Stimulated activated CD4-positive, alpha-beta T cell treated with anti-CD3 and anti-CD28 coated beads, Interleukin-2, amount 100 ng/mL, for 4 hours (primary cell): ENCODE measurements at regions not wholly inside any gene's neighbourhood (a gene's known extent, or its start where the extent isn't known, plus 50 kb on each side); places are given as distances from the start of the nearest gene placed in this dataset.

Experiments
- DNase-seq: peaks from one replicate; pipeline ENCODE4 v3.0.0-alpha.2; 2020; ENCODE audit warnings: low read depth

DNA sequence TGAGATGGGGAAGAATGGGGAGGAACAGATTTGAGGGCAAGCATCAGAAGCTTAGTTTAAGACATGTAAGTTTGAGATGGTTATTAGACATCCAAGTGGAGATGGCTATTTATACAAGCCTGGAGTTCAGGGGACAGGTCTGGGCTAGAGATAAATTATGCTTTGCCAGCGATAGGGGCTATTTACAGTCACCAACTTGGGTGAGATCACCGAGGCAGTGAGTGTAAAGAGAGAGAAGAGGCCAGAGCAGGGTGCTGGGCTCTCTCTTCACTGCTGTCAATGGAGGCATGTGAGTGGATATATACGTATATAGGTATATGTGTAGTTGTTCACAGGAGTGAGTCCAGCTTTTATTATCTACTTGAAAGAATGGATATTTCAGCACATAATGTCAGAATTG lies 81.0 kb downstream of the QPCT start:
- DNase-seq, result no peak

DNA sequence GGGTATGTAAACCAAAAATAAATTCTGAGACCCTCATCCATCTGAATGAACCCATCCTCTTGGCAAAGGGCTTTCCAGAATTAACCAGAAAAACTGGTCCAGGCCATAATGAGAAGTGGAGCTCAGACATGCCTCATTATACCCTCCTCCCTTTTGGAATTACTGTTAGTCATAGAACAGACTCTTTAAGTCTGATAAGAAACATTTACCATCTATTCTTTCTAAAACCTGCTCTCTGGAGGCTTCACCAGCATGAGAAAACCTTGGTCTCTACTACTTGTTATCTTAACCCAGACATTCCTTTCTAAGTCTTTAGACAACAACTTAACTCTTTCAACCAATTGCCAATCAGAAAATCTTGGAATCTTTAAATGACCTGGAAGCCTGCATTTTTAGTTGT lies 82.8 kb downstream of the QPCT start:
- DNase-seq, result no peak

- no peak for DNase-seq
Observed at GRCh38 chr2:37436323-37436722, 91.9 kb downstream of the QPCT start.

DNA sequence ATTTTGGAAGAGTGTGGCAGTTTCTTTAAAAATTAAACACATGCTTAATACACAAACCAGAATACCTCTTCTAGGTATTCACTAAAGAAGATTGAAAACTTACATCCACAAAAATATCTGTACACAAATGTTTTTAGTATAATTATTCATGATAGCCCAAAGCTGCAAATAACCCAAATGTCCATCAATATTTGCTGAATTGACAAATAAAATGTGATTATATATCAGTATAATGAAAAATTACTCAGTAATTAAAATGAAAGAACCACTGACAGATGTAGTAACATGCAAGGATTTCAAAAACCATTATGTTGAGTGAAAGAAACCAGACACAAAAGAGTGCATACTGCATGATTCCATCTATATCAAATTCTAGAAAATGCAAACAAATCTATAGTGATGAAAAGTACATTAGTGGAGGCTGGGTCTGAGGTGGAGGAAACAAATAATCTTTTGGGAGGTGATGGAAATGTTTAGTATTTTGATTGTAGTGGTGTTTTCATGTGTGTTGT lies 94.8 kb downstream of the QPCT start:
- DNase-seq, result no peak

- no peak for DNase-seq
Observed at GRCh38 chr2:37441055-37441454, 96.6 kb downstream of the QPCT start.

DNA sequence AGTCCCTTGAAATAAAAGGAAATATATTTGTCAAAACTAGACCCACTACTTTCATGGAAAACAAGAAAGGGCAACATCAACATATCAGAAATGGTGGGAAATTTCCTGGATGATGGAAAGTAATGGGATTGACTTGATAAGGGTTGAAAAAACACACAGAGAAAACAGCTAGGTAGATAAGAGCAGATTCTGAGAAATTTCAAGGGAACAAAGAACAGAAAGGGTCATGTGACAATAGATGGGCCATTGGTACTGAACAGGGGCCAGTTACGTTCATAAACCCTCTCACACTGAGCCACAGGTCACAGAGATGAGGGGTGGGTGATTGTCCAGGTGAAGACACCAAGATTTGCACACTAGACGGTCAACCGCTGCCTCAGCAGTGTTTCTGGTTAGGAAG lies 98.7 kb downstream of the QPCT start:
- no peak for DNase-seq

GRCh38 chr2:37447446-37447845 lies 103.0 kb downstream of the QPCT start:
- no peak for DNase-seq

DNA sequence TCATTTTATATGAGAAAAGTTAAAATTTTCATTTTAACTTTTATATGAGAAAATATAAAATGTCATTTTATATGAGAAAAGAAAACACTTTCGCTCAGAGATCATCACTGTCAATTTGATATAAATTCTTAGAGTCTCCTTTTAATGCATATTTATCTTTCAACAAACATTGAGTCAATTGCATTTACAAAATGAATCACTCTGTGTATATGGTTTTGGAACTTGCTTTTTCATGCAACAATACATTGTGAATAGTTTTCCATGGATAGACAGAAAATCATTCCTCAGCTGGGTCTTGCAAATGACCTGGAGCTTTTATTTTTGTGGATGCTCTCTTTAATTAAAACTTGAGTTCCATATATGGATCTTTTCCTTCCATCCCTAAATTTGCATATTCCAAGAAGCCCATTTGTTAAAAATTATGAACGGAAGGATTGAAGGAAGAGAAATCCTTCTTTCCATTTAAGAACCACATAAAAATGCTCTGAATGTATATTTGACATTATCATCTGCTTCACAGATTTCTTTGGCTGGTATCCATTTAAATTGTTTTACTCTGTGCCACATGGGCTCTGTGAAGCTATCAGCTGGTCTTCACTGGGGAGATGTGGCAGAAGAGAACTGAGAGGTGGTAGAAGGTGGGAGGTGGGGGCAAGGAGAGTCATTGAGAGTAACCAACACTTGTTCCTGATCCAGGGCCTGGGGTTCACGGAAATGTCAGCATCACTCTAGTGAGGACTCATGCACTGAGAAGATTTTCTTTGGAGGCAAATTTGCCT lies 104.1 kb downstream of the QPCT start:
- DNase-seq, result no peak

DNA sequence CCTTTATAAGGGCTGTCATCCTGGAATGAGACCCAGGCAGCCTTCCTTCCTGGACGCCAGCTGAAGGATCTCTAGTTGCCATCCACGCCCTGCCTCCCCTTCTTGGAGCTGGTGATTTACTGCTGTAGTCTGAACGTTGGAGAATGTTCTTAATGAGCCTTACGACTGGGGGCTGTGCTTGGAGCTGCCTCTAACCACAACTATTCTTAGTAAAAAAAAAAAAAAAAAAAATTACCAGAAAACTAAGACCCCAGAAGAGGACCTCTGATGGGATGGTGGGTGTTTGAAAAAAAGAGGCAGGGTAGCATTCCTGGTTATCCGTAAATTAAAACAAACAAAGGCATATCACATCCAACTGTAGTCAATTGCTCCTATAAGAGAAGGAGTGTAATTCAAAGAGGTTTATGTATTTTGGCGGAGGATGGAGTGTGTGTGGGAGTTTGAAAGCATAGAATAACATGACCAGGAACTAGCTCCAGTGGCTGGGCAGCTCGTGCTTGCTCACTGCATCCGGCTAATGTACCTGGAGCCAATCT lies 105.4 kb downstream of the QPCT start:
- no peak for DNase-seq

DNA sequence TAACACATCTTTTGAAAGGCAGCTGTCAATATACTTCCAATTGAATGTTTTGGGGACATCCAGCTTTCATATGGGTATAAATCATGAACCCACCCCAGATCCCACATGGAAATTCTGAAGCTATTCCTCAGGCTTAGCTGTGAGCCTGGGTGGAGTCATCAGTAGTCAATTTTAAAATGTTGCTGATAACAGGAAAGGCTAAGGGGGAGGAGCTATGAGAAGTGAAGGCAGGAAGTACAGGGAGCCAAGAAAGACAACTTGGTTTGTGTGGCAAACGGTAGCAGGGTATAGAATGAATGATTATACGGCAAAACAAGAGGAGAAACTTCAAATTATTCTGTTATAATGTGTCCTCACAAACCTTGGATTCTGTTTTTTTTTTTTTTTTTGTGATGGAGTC lies 108.6 kb downstream of the QPCT start:
- DNase-seq, result no peak

- DNase-seq, result no peak
Observed at GRCh38 chr2:37454851-37455762, 110.7 kb downstream of the QPCT start.

DNA sequence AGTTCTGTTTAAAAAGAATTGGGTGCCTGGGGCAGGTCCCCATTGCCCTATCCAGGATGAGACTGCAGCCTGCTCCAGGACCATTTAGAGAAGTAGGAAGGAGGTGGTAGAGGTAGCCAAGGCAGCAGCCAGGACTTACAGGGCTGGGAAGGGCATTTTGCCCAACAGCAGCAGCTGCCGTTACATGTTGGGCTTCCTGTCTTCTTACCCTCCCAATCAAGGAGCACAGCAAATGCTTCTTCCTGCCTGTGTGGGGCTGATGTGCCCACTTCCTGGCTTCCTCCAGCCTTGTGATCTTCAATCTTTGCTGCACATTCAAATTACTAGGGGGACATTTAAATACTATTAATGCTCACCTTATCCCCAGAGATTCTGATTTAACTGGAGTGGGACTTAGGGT lies 112.0 kb downstream of the QPCT start:
- DNase-seq, result no peak

- no peak for DNase-seq
Observed at GRCh38 chr2:37457401-37457901, 113.0 kb downstream of the QPCT start.

DNA sequence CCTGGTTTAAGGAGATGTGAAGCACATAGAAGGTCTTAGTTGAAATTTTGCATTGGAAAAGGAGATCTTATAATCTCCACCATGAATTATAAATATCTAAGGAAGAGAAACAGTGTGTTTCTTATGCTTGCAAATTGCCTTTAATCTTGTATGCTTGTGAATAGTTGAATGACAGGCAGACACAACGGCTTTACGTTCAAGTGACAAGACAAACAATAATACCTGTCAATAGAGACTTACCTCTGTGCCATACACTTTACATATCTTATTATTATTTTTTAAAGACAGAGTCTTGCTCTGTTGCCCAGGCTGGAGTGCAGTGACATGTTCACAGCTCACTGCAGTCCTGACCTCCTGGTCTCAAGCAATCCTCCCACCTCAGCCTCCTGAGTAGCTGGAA lies 113.7 kb downstream of the QPCT start:
- no peak for DNase-seq

DNA sequence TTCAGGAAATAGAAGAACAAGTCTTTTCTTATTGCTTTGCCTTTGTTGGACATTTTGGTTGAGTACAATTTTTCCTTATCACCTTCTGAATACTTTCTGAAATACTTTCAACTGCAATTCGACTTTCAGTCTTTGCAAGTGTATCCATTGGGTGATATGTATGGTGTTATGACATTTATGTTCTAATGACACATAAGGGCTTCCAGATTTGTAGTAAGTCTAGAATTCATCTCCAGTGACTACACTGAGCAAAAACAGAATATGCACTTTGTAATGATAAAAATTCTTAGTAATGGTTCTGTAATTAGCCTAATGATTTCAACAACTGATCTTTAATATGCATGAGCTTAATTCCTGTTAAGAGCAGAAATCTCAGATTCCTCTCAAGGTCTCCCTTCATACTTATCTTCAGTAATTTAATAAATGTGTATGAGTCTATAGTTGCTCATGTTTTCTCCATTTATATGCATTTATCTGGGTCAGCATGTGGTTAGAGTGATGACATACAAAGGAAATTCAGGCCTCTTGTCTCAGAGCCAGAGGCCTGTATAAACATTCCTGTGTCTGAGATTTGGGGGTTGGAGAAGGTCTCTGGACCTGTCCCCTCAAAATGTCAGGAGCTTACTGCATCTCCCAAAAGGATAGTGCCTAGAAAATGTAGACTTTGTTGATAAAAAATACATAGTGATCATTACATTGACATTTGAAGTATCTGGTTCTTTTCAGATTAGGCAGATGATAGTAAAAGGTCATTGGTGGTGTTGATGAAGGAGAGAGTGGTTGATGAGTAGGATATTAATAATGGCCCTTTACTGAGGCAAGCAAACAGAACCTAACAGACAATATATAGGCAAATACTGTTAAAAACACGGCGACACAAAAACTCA lies 114.9 kb downstream of the QPCT start:
- no peak for DNase-seq

DNA sequence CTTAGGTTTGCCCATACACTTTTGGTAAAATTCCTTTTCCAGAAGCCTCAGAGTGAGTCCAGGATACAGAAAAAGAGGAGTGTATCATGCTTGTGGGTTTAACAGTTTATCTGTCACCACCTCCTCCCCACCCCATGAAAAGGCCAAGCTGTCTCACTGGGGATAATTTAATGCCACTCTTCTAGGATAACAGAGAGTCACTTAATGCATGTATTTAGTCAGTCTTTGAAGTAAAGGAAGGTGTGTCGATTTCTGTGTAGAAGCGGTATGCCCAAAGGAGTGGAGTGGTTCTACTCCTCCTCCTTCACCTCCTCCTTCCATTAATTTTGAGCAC lies 116.4 kb downstream of the QPCT start:
- no peak for DNase-seq

DNA sequence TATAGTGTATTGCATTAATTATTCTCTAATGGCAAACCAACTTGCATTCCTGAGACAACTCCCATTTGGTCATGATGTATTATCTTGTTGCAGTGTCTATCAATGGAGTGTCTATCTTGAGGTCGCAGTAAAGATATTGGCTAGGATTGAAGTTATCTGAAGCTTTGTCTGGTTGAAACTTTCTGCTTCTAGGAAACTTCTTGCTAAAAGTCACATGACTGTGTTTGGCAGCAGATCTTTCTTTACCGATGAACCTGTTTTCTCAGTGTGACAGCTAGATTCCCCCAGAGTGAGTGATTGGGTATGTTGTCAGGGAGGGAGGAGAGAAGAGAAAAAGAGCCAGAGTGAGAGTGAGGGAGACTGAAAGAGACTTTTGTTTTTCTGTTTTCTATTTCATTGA lies 119.6 kb downstream of the QPCT start:
- DNase-seq, result no peak

GRCh38 chr2:37466533-37467222 lies 122.2 kb downstream of the QPCT start:
- DNase-seq, result no peak

DNA sequence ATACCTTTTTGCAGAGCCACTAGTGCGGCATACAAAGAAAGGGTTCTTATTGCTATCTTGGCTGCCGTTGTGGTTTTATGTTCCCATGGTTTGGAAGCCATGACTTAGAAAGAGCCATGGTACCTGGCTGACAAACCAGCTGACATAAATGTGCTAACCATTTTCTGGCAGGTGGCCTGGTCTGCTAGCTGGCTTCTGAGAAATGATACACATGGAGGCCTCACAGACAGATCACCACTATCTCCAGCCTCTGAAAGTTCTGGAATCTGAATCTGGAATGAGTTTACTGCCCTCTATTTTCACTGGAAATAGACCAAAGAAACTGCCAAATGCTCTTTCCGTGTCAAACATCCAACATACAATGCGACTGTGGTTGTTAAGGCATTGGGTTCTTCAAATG lies 123.7 kb downstream of the QPCT start:
- DNase-seq, result no peak

DNA sequence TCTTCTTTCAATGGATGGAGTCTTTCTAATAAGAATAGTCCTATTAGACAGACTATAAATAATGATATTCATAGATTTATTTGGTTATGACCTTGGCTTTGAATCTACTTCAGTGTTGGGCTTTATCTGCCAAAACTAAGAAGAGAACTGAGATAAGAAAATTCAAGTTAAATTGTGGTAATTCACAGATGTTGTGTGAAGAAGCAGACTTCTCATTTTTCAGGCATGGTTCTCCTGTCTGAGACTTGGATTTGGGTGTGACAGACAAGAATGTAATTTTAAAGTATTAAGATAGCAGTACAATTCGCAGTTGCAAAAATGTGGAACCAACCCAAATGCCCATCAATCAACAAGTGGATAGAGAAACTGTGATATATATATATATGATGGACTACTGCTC lies 124.7 kb downstream of the QPCT start:
- DNase-seq, result no peak

DNA sequence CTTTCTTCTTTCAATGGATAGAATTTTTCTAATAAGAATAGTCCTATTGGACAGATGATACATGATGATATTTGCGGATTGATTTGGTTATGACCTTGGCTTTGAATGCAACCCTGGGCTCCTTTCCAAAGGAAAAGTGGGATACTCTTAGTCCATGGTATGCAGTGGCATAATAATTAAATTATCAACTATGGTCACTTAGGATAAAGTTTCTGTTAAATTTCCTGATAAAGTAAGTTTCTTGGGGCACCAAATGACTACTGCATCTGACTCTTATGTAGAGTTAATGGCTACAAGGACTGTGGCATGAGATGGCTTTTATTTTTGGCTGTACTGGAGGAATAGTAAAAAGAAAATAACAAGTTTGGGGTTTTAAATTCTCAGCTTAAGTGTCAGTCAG lies 126.7 kb downstream of the QPCT start:
- DNase-seq, result no peak
